NOMO-1 treated with DMSO at 0.1 percent for 48 hours (cell line): ENCODE measurements at regions not wholly inside any gene's neighbourhood (a gene's known extent, or its start where the extent isn't known, plus 50 kb on each side); places are given as distances from the start of the nearest gene placed in this dataset.
A peak's percentile ranks its signal among the peaks of the same experiment; 100 is the strongest.

Experiments used
- DNase-seq: peaks from one replicate; lab custom pipeline; 2025; ENCODE audit not compliant: unreplicated experiment; lab: John Stamatoyannopoulos, UW

DNA sequence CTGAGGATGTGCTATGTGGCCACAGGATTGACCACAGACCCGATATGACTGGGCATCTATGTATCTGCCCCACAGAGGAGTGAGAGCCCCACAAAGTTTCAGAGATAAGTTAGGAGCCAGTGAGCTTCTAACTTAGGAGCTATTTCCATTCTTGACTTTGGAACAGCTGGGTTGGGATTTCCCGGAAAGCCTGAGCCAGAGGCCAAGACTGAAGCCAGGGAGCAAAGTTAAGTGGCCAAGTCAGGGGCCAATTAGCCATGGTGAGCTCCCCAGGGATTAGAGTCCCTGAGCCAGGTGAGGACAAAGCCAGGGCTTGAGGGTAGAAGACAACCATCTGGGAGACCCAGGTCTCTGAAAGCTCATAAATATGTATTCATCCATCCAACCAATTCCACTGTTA, 143.6 kb downstream of the MAFB start:
- DNase-seq = no peak

DNA sequence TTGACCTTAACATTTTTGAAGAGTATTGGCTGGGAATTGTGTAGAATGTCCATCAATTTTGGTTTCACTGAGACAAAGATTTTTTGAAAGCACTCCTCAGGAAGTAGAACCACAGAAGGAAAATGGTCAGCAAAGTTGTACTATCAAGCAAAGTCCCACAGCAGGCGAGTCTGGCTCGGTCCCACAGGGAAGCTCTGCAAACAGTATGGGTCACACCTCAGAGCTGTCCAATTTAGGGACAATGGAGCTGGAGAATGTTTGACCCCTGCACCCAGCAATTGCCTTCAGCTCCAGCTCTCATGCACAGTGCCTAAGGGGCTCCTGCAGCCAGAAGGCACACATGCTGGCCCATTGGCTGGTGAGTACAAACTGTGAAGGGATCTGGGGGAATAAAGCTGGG, 147.0 kb downstream of the MAFB start:
- no peak for DNase-seq

DNA sequence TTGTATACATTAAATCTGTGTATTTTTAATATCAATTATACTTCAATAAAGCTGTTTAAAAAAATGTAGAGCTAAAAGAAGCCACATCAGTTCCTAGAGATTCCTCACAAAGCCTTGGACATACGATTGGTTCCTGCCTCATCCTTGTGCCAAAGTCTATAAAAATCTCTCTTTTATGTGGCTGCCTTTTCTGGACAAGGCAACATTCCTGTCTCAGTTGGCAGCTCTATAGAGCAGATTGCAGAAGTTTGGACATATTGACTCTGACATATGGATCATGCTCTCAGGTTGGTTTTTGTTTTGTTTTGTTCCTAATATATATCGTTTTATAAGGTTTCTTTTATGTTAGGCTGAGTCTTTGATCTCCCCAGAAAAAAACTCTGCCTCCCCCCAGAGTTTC, 148.9 kb downstream of the MAFB start:
- no peak for DNase-seq

DNA sequence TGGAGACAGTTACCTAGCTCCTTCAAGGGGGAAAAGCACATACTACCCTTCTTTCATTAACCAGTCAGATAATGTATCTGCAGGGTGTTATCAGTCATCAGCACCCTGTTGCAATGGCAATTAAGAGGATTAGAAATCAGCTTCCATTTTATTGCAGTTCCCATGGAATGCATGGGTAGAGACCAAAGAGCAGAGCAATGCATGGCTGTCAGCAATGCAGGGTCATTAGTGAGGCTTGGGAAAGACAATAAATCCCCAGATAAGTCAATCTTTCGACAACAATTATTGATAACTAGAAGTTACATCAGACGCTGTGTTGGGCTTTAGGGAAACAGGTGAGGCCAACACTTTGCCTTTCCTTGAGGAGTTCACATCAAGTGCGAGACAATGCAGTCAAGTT, 150.9 kb downstream of the MAFB start:
- no peak for DNase-seq

DNA sequence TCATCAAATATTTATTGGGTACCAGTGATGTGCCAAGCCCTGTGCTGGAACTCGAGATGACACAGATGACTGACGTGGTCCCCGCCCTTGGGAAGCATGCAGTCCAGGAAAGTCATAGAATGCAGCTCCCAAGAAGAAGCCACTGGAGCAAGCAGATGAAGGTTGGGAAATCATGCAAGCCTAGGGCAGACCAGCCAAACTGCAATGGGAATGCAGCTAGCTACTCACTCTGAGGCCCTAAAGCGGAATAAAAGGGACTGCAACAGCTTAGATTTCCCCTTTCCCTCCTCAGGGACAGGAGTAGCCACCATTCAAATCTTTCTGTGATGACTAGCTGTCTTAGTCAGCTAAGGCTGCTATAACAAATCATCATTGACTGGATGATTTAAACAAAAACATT, 152.2 kb downstream of the MAFB start:
- no peak for DNase-seq

DNA sequence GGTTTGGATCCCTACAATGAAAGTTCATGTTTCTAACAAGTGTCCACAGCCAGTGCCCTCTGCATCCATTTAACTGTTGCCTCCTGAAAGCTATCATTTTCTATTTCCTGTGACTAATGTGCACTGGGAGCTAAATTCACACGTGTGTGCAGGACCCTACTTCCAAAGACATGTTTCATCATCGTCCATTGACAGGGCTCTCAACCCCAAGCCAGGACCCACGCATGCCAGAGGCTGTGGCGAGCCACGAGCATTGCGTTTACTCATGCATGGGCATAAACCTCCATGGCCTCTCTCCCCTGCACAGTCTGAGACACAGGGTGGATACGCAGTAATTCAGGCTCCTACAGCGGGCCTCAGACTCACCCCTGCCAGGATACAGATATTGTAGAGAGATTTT, 153.2 kb downstream of the MAFB start:
- no peak for DNase-seq

DNA sequence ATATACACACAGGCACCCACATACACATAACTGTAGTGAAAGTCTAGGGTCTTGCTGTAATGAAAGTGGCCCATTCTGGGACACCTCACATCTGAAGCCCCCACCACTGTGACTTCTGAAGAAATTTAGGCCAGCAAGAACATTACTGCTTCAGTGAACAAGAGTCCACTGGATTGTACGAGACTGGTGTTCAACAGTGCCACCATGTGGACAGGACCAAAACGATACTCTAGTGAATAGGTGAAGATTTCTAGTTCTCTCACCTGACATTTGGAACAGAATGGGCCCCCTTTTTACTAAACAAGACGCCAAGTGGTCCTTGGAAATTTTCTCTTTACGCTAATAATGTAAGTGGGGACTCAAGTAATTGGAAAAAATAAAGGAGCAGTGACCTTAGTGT, 156.9 kb downstream of the MAFB start:
- no peak for DNase-seq

DNA sequence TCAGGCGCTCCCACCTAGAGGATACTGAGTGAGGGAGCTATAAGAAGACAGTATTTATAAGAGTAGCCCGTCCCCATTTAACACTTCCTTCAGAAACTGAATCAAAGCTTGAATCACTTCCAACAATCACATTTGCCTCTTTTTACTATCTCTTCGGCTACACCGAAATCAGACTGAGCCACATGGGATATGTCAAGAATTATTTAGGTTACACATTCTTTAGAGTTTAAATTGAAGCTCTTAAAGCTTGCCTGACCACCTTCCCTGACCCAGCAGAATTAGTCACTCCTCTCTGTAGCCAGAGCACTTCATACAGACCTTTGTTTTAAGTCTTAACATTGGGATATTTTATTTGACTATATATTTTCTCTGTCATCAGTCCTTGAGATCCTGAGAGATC, 163.7 kb downstream of the MAFB start:
- no peak for DNase-seq

DNA sequence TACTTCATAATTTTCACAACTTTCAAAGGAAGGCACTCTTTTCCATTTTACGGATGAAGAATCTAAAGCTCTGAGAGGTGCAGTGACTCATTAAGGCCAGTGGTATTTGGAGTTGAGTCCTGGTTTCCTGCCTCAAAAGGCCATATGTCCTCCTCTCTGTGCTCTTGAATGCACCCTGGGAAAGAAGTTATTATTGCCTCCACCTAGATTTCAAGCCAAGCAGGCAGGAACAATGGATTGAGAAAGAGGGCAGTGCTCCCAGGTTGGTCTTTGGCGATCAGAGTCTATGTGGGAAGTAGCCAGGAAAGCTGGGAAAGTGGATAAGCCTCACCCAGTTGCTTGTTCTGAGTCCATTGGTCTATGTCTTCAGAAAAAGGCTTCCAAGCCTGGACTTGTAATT, 165.0 kb downstream of the MAFB start:
- no peak for DNase-seq

DNA sequence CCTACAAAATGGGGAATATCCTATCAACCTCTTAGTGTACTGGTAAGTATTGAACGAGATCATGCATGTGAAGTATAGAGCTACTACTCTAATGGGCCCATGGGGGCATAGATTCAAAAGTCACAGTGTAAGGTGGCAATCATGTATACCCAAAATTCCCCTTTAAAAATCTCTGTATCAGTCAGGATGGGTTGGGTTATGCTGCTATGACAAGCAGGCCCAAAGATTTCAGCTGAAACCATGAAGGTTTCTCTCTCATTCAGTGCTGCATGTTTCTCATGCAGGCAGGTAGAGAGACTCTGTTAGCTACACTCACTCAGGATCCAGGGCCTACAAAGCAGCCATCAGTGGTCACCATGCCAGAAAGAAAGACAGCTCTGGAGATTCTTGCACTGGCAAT, 166.6 kb downstream of the MAFB start:
- DNase-seq = no peak

DNA sequence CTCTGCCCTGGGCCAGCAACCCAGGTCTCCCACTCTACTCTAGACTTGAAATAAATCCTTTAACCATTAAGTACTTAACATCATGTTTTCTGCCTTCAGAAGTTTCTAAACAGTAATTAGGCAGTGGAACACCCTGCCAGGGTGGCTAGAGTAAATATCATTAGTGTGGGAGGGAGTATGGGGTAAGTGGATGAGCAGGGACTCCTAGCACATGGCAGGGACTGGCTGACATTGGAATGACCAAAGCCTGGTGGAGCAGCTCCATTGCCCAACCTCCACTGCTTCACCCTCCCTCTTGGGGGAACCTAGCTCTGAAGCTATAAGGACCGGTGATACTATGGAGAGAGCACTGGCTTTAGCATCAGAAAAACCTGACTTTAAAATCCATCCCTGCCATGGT, 167.1 kb downstream of the MAFB start:
- no peak for DNase-seq

DNA sequence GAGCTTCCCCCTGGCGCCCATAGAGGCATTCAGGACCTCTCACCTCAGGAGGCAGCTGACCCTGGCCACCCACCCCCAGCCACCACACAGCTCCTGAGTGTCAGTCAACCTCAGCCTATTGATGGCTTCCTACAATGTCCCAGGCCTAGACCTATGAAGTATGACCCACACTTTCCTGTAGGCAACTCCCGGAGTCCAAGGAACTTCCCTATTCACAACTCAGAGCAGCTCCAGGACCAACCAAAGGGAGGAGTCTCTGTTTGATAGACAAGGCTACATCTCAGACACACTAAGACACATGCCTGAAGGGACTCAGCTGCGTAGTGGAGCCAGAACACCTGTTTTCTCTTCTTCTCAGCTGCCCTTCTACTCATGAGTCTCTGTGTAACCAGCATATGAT, 169.1 kb downstream of the MAFB start:
- DNase-seq = no peak

DNA sequence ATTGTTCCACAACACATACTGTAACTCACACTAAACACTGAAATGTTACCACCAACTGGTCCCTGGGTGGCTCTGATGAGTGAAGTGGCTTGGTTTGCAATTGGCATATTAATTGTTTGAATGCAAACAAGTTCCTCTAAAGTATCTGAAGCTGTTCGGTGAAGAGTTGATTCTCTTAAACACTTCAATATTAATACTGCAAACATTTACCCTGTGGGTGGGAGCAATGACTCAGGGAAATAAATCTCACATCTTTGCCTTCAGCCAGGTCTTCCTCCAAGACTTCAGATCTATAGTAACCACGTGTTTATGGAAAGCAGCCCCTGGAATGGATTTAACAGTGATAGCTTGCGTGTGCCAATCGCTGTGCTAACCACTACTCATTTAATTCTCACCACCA, 176.0 kb downstream of the MAFB start:
- DNase-seq = no peak

DNA sequence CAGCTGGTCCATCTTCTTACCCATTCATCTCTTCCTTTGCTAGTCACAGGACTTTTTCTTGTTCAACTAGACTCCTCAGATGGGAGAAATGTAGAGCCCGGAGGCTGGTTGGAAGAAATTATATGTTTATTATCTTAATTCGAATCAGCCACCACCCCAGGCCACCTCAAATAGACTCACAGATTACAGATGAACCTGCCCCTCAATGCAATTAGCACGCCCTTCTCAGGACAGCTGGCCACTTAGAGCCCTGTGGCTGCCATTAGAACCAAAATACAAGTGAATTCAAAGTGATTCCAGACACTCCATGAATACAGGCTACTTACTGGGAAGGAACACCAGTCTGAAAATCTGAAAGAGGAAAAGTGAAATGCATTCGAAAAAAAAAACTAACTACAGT, 176.4 kb downstream of the MAFB start:
- DNase-seq = no peak

DNA sequence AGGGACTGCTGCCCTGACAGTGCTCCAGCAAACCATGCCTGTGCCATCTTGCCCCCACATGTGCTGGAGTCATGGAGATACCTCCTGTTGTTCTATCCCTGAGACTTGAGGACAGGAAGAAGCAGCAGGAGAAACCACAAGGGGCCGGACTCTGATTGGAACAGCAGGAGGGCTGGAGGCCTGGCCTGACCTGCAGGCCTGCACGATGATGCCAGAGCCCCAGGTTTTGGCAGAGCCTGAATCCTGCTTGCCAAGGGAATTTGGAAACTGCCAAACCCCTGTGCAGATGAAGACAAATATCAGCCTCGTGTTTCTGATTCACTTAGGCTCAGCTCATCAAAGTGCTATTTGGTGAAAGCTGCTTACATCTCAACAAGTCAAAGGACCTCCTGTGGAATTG, 177.6 kb downstream of the MAFB start:
- DNase-seq = no peak

DNA sequence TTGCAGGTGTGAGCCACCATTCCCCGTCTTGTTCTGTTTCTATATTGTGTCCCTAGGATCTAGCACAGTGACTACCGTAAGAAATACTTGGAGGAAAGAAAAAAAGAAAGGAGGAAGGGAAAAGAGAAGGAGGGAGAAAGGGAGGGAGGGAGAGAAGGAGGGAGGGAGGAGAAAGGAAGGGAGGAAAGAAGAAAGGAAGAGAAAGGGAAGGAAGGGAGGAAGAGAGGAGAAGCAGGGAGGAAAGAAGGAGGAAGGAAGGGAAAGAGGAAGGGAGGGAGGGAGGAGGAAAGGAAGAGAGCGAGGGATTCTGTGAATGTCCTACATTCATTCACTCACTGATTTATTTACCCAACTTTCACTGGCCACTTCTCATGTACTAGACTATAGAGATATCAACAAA, 178.4 kb downstream of the MAFB start:
- DNase-seq = no peak

DNA sequence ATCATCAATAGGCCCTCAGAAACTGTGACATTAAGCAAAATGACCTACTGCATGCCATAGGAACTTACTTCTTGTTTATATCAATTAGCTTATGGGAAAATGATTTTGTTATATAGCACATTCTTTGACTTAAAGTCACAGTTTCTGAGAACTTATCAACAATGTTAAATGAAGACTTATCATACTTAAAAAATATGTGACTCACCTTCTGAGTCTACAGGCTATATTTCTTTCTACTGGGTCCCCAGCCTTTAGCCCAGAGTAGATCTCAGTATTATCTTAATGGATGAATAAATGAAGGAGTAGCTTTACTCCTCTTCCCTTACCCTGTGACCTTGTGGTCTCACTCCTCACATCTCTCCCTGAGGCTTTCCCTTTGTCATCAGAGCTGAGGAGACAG, 180.2 kb downstream of the MAFB start:
- no peak for DNase-seq

DNA sequence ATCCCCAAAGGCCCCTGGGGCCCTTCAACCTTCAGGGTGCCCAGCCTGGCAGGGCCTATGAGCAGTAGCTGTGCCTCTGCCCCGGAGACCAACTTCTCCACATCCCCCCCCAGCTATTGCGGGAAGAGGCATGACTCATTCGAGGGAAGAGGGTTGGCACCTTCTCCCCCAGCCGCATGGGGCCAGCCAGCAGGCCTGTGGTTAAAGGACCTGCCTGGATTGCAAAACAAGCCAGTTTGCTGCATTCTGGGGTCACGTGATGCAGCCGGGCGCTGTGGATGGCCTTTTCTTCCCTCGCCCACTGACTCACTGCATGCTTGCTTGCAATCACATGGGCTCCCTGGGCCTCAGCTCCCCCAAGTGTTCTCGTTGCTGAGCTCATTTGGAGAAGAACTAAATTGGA, 182.5 kb downstream of the MAFB start:
- DNase-seq = peak; percentile 98

DNA sequence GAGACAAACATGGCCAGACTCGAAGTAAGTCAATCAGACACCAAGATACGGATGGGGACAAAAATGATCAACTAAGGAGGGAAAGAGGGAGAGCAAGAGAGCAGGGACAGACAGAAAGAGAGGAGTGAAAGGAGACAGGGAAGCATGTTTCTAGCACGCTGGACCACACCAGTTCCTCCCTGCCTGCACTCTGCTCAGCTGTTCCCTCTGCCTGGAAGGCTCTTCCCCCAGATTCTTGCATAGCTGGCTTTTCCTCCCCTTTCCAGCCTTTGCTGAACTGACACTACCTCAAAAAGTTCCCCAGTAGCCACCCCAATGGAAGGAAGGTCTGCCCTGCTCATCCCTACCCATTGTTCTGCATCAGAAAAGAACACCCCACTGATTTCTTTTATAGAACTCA, 185.9 kb downstream of the MAFB start:
- DNase-seq = no peak

DNA sequence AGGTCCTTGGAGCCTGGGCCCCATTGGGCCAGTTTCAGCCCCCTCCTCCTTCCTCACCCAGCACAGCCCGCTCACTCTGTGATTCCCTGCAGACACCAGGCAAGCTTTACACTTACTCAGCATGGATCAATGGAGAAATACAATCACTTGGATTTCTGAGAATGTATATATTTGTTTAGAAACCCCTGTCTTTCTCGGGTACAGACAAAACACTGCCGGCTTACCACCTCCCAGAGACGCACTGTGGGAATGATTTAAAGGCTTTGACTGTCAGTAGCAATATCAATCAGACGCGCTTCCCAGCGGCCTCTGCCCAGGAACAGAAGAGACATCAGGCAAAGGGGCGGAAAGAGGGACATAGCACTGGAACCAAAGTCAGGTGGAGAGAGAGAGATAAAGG, 186.5 kb downstream of the MAFB start:
- DNase-seq = no peak

DNA sequence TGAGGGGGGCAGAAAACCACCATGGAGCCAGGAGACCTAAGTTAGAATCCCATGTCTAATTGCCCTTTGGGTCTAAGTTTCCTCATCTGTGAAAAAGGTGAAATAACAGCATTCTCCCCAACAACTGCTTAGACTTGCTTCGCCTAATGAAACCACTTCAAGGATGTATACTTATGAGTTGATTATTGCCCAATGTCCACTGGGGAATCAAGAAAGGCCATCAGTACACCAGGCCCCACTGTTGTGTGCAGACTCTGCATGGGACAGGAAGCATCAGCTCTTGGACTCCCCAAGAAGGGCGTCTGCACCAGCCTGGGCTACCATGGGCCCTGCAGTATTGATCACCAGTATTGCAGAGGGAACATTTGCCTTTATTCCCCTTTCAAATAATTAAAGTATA, 189.6 kb downstream of the MAFB start:
- no peak for DNase-seq

DNA sequence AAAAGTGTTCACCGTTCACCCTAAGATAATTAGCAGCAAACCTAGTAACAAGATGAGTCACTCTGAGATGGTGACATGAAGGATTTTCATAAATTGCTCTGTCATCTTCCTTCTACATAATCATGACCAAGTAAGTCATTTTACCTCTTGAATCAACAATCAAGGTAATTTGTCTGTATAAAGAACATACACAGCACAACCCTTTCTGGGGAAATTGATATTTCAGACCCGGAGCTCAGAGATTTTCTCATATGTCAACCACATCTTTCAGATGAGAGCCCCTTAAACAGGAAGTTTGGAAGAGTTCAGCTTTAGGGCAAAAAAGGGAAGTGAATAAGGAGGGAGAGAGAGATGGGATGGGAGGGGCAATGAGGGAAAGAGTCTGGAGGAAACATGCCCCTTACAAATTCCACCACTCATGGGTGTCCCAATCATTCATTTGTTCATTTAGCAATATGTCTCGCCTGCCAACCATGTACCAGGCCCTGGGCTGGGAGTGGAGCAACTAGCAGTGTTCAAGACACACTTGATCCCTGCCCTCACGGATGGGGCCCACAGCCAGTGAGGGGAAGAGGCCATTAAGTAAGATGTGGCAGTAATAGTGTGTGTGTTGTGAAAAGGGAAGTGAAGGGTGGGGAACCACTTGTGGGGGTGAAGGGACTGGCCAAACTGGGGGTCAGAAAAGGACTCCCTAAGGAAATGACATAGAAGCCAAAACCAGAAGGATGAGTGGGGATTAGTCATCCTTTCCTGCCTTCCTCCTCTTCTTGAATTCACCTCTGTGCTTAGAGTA, 190.9 kb downstream of the MAFB start:
- DNase-seq = peak; percentile 97

DNA sequence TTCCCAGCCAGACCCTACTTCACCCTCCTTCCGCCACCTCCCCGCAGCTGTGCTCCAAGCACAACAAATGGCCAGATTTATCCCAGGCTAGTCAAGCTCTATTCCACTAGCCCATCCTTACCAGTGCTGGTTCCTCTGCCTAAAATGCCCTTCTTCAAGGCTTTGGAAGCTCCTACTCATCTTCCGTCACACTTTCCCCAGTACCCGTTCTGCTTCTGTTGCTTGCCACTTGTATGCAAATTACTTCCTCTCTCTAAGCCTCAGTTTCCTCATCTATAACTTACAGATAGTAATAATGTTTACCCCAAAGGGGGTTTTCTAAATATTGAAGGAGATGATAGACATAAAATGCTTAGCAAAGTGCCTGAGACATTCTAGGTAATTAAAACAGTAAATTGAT, 193.1 kb downstream of the MAFB start:
- DNase-seq = no peak

DNA sequence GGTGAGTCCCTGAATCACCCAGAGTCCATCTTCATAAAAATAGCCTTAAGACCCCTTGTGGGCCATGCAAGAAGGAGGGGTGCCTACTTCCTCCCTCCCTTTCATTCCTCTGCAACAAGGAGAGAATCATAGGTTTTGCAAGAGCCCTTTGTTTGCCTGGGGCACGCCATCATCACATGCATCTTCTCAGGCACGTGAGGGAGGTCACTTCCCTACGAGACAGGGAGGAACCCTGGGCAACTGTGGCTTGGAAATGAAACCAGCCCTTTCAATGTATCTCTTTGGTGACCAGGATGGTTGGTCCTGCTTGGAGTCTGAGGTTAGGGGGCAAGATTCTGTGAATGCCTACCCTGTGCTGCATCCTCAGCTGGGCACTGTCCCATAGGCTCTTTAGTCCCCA, 194.8 kb downstream of the MAFB start:
- DNase-seq = peak; percentile 81
